GM12864 (cell line): ENCODE measurements at regions not wholly inside any gene's neighbourhood (a gene's known extent, or its start where the extent isn't known, plus 50 kb on each side); places are given as distances from the start of the nearest gene placed in this dataset.
A peak's percentile ranks its signal among the peaks of the same experiment; 100 is the strongest.

Experiments used
- DNase-seq: peaks from one replicate; pipeline ENCODE4 v3.0.0-alpha.2; 2011; ENCODE audit warnings: low read depth
- H3K4me3 ChIP-seq: 2 replicates; pipeline ENCODE4 v1.5.1; 2011; ENCODE audit warnings: mild to moderate bottlenecking, low read depth, low read length, control low read depth
- CTCF ChIP-seq: IDR thresholded peaks from 2 replicates; pipeline ENCODE4 v1.5.1; 2011; ENCODE audit warnings: low read depth, mild to moderate bottlenecking, moderate library complexity, low read length, control low read depth, inconsistent platforms; ENCODE audit errors: missing control alignments

GRCh38 chr7:63008366-63008765 is 990.3 kb upstream of the ZNF722 start:
- H3K4me3 ChIP-seq = no peak overlapping the region
- no peak for DNase-seq
- peak; percentile 4 for TF ChIP-seq CTCF

GRCh38 chr7:63009771-63010170 is 988.9 kb upstream of the ZNF722 start:
- H3K4me3 ChIP-seq = no peak overlapping the region
- no peak for TF ChIP-seq CTCF
- no peak for DNase-seq

GRCh38 chr7:63012633-63013183 is 985.9 kb upstream of the ZNF722 start:
- no peak for TF ChIP-seq CTCF
- DNase-seq = no peak
- no peak overlapping the region for H3K4me3 ChIP-seq

GRCh38 chr7:63014792-63015191 is 983.9 kb upstream of the ZNF722 start:
- no peak overlapping the region for H3K4me3 ChIP-seq
- TF ChIP-seq CTCF = no peak
- DNase-seq = no peak

GRCh38 chr7:63023182-63023787 is 975.4 kb upstream of the ZNF722 start:
- TF ChIP-seq CTCF = no peak
- no peak for DNase-seq
- H3K4me3 ChIP-seq = no peak overlapping the region

- DNase-seq = no peak
- no peak for TF ChIP-seq CTCF
- H3K4me3 ChIP-seq = no peak overlapping the region
Observed at GRCh38 chr7:63024446-63024845, 974.2 kb upstream of the ZNF722 start.

GRCh38 chr7:63025815-63026214 is 972.8 kb upstream of the ZNF722 start:
- no peak overlapping the region for H3K4me3 ChIP-seq
- no peak for TF ChIP-seq CTCF
- no peak for DNase-seq
